ENCODE measurements at regions not wholly inside any gene's neighbourhood (a gene's known extent, or its start where the extent isn't known, plus 50 kb on each side); places are given as distances from the start of the nearest gene placed in this dataset.

- no peak for TF ChIP-seq POLR2A (IDR thresholded peaks at IDR 0.05)
- TF ChIP-seq CTCF (IDR thresholded peaks at IDR 0.05), result no peak
Observed at GRCh38 chr5:8340261-8340660, 471.3 kb downstream of the MTRR start.

All from lower leg skin (tissue), 3 donors.